NCI-H446 (cell line): ENCODE measurements at regions not wholly inside any gene's neighbourhood (a gene's known extent, or its start where the extent isn't known, plus 50 kb on each side); places are given as distances from the start of the nearest gene placed in this dataset.

Source experiments
- DNase-seq, 2 experiments: peaks; one replicate each; lab custom pipeline; 2025; lab: John Stamatoyannopoulos, UW

- DNase-seq, result no peak
These were observed 142.8 kb downstream of the CD8B2 start for GRCh38 chr2:106629981-106630380.

- DNase-seq, result no peak
These were observed 144.1 kb downstream of the CD8B2 start for GRCh38 chr2:106631281-106631680.

- no peak for DNase-seq
These were observed 150.9 kb downstream of the CD8B2 start for GRCh38 chr2:106638043-106638442.

- no peak for DNase-seq
These were observed 151.4 kb downstream of the CD8B2 start for GRCh38 chr2:106638580-106638979.

GRCh38 chr2:106642679-106643078, 155.5 kb downstream of the CD8B2 start:
- no peak for DNase-seq

GRCh38 chr2:106644623-106645022, 157.5 kb downstream of the CD8B2 start:
- no peak for DNase-seq

- no peak for DNase-seq
These were observed 159.4 kb downstream of the CD8B2 start for GRCh38 chr2:106646605-106647004.

GRCh38 chr2:106649306-106649705, 162.1 kb downstream of the CD8B2 start:
- no peak for DNase-seq

- DNase-seq, result no peak
These were observed 166.3 kb downstream of the CD8B2 start for GRCh38 chr2:106653465-106653864.

- no peak for DNase-seq
These were observed 171.5 kb downstream of the CD8B2 start for GRCh38 chr2:106658616-106659015.

- DNase-seq, result no peak
These were observed 177.5 kb downstream of the CD8B2 start for GRCh38 chr2:106664669-106665068.

- DNase-seq, result no peak
These were observed 180.4 kb downstream of the CD8B2 start for GRCh38 chr2:106667478-106668070.

GRCh38 chr2:106685180-106685897, 198.2 kb downstream of the CD8B2 start:
- DNase-seq, result no peak

- no peak for DNase-seq
These were observed 199.2 kb downstream of the ST6GAL2 start for GRCh38 chr2:106686814-106687213.

GRCh38 chr2:106694964-106695470, 190.9 kb downstream of the ST6GAL2 start:
- no peak for DNase-seq

GRCh38 chr2:106695919-106696318, 190.0 kb downstream of the ST6GAL2 start:
- DNase-seq, result no peak

GRCh38 chr2:106700616-106701015, 185.4 kb downstream of the ST6GAL2 start:
- no peak for DNase-seq

GRCh38 chr2:106701203-106702022, 184.6 kb downstream of the ST6GAL2 start:
- no peak for DNase-seq

- DNase-seq, result no peak
These were observed 182.8 kb downstream of the ST6GAL2 start for GRCh38 chr2:106703161-106703560.

GRCh38 chr2:106704798-106705197, 181.2 kb downstream of the ST6GAL2 start:
- no peak for DNase-seq

GRCh38 chr2:106705877-106706276, 180.1 kb downstream of the ST6GAL2 start:
- DNase-seq, result no peak

- DNase-seq, result no peak
These were observed 179.7 kb downstream of the ST6GAL2 start for GRCh38 chr2:106706283-106706682.

- no peak for DNase-seq
These were observed 177.8 kb downstream of the ST6GAL2 start for GRCh38 chr2:106708209-106708608.
